Body of pancreas (tissue), 4 donors: ENCODE measurements at regions not wholly inside any gene's neighbourhood (a gene's known extent, or its start where the extent isn't known, plus 50 kb on each side); places are given as distances from the start of the nearest gene placed in this dataset. TPM values are rescaled to one million over a fixed set of nuclear protein-coding genes. Genes with fewer than 3 reads are reported as not detected.
"Not testable (repeated sequence)": the region's sequence is repeated elsewhere in the genome, so short reads cannot be mapped to it uniquely, and the experiment has no call there.

Experiments used
- ATAC-seq: fragments of 150-250 bp; one replicate; pipeline ENCODE4 v1.9.1; 2016
- DNase-seq, 4 donors: peaks; one replicate each; pipeline ENCODE4 v3.0.0-alpha.2; 2019
- H3K27ac ChIP-seq, 4 donors: fragments of 200-600 bp; sonication (generic); 1 replicate in 3 of 4; 2 replicates in 1 of 4; pipeline versions ENCODE4 v1.5.1 to v1.6.1; 2016 to 2019; ENCODE audit warnings: mild to moderate bottlenecking in 1 of 4, mixed read lengths in 1 of 4, moderate library complexity in 1 of 4
- H3K27me3 ChIP-seq, 2 donors: fragments of 200-600 bp; sonication (generic); one replicate each; pipeline ENCODE4 v1.6.0; 2016; ENCODE audit warnings: mild to moderate bottlenecking in 1 of 2
- H3K36me3 ChIP-seq, 2 donors: fragments of 200-600 bp; sonication (generic); replicated peaks in 1 of 2; 2 replicates each; pipeline ENCODE4 v1.5.1; 2016; ENCODE audit warnings: low read depth in 2 of 2; ENCODE audit not compliant: insufficient read depth in 1 of 2
- H3K4me1 ChIP-seq: fragments of 200-600 bp; sonication (generic); one replicate; pipeline ENCODE4 v1.6.0; 2016
- H3K4me3 ChIP-seq, 2 donors: fragments of 200-600 bp; sonication (generic); 1 replicate in 1 of 2; 2 replicates in 1 of 2; pipeline ENCODE4 v1.5.1; 2016 to 2019
- H3K9me3 ChIP-seq, 3 donors: fragments of 200-600 bp; sonication (generic); 1 replicate in 2 of 3; 2 replicates in 1 of 3; pipeline ENCODE4 v1.5.1; 2016
- POLR2A ChIP-seq, 3 donors: fragments of 450-650 bp; IDR thresholded peaks; one replicate each; pipeline ENCODE4 v1.6.1; 2016; ENCODE audit warnings: antibody characterized with exemption in 3 of 3, mild to moderate bottlenecking in 2 of 3
- WGBS, 2 donors: methylation state at CpG; one replicate each; pipeline ENCODE4 v1.1.5; 2017; 5-methylcytosine and 5-hydroxymethylcytosine counted together
- intact Hi-C: fragments of 100-400 bp; cut with DNase I; formaldehyde crosslinking; loops from one replicate; pipeline ENCODE4 v1.15.1; 2023
- small RNA-seq: library from RNA; depleted of rRNA; stranded (forward); fragments of <200 nt; gene quantifications from one replicate; pipeline ENCODE3, GENCODE V24; 2016
- TF ChIP-seq, protein P1 (sequence below), 7 experiments: fragments of 450-650 bp in 4 of 7; fragments of 200-600 bp in 3 of 7; sonication (generic) in 3 of 7; IDR thresholded peaks; one replicate each; pipeline ENCODE4 v1.5.1; 2016 to 2019; ENCODE audit warnings: antibody characterized with exemption in 7 of 7

DNA sequence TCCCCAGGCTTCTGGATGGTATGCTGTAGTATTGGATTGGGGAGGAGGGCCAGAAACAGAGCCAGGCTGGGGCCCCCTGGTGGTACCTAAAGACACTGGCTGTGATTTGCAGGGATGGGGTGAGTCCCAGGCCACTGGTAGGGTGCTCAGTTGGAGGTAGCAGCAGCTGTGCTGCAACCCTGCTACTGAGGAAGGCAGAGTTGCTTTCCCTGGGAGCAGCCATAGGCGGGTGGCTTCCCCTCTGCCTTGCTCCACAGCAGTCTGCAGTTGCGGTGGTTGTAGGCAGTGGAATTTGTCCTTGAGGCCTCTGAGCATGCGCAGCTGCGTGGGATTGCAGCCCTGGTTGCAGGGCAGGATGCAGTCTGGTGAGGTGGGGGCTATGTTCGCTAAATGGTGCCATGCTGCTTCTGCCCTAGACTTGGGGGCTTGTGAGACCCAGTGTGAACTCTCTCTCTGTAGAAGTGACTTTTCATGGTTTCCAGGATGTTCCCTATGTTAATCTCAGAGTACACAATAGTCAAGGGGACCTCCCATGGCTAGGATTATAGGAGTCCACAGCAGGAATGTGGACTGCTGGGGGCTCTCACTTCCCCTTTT lies 443.5 kb downstream of the XIRP2 start:
- WGBS, 2 donors: 64 to 71% methylated on average over 1 to 5 of the region's 5 CpGs
- Histone ChIP-seq H3K36me3 (no peaks in the 10 kb centered on the region), H3K9me3 (no peaks in the 10 kb centered on the region), H3K4me1 (no peaks in the 10 kb centered on the region), H3K4me3 (no peak overlapping the region), H3K27me3 (no peaks in the 10 kb centered on the region), H3K27ac (no peak overlapping the region)
- intact Hi-C loops: no loop called here
- TF ChIP-seq, protein P1, sequence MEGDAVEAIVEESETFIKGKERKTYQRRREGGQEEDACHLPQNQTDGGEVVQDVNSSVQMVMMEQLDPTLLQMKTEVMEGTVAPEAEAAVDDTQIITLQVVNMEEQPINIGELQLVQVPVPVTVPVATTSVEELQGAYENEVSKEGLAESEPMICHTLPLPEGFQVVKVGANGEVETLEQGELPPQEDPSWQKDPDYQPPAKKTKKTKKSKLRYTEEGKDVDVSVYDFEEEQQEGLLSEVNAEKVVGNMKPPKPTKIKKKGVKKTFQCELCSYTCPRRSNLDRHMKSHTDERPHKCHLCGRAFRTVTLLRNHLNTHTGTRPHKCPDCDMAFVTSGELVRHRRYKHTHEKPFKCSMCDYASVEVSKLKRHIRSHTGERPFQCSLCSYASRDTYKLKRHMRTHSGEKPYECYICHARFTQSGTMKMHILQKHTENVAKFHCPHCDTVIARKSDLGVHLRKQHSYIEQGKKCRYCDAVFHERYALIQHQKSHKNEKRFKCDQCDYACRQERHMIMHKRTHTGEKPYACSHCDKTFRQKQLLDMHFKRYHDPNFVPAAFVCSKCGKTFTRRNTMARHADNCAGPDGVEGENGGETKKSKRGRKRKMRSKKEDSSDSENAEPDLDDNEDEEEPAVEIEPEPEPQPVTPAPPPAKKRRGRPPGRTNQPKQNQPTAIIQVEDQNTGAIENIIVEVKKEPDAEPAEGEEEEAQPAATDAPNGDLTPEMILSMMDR (IDR thresholded peaks at IDR 0.05): no peak
- TF ChIP-seq POLR2A (IDR thresholded peaks at IDR 0.05): no peak
- ATAC-seq (no peak), DNase-seq (peak in 1 of 4 donors; percentile 14)

DNA sequence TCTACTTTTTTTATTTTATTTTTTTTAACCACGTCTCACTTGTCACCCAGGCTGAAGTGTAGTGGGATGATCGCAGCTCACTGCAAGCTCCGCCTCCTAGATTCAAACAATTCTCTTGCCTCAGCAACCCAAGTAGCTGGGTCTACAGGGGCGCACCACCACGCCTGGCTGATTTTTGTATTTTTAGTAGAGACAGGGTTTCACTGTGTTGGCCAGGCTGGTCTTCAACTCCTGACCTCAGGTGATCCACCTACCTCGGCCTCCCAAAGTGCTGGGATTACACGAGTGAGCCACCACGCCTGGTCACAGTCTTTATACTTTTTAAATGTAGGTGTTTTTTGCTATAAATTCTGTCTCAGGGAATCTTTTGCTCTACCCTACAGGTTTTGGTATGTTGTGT lies 440.5 kb downstream of the XIRP2 start:
- H3K4me1 ChIP-seq, H3K27me3 ChIP-seq, DNase-seq, H3K36me3 ChIP-seq, intact Hi-C loops, H3K4me3 ChIP-seq, H3K9me3 ChIP-seq, ATAC-seq, H3K27ac ChIP-seq: not testable (repeated sequence)
- 91 to 92% methylated on average over 8 of the region's 8 CpGs for WGBS, 2 donors

DNA sequence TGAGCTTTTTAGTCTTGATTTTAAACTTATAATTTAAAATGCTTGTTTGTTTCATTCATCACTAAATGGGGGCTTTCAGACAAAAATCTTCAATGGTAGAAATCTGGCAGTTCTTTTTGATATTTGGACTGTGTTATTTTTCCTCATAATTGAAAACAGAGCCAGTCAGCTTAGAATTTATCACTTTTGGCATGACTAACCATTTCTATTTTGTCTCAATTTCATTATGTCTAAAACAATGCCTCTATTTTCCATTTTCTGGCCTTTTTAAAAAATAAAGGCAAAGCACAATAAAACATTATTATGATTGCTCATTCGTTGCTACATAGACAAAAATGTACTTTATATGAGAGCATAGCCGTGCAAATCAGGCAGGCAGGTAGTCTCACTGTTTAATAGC lies 434.5 kb downstream of the XIRP2 start:
- intact Hi-C loops: no loop called here
- no peak for TF ChIP-seq POLR2A (IDR thresholded peaks at IDR 0.05)
- TF ChIP-seq, protein P1 (IDR thresholded peaks at IDR 0.05): no peak
- no peak for DNase-seq
- H3K4me1 ChIP-seq: no peaks in the 10 kb centered on the region
- WGBS, 2 donors: 62 to 63% methylated on average over 2 of the region's 2 CpGs
- no peak overlapping the region for H3K27ac ChIP-seq
- ATAC-seq: no peak
- no peak overlapping the region for H3K4me3 ChIP-seq
- no peaks in the 10 kb centered on the region for H3K36me3 ChIP-seq
- no peaks in the 10 kb centered on the region for H3K27me3 ChIP-seq
- no peaks in the 10 kb centered on the region for H3K9me3 ChIP-seq

DNA sequence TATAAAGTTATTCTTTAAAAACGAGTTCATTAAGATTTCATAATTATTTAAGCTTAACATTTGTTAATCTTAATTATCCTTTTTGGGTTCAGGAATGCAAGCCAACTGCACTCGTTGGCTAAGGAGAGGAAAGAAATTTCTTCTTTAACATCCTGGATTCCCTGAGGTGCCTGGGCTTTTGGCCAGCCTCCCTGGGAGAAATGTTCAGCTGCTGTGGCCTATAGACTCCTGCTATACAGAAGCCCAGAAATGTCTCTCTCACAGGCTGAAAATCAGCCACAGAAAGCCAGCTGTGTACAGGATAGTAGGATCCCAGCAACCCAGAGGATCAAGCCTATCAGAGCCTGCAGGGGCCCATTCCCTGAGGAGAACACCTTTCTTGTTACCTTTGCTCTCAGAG lies 430.3 kb downstream of the XIRP2 start:
- Histone ChIP-seq H3K4me3 (no peak overlapping the region), H3K9me3 (no peaks in the 10 kb centered on the region), H3K27me3 (no peaks in the 10 kb centered on the region), H3K4me1 (no peaks in the 10 kb centered on the region), H3K36me3 (no peaks in the 10 kb centered on the region), H3K27ac (no peak overlapping the region)
- ATAC-seq (no peak), DNase-seq (no peak)
- WGBS, 2 donors: 48 to 59% methylated on average over 2 of the region's 2 CpGs
- TF ChIP-seq POLR2A (IDR thresholded peaks at IDR 0.05): no peak
- TF ChIP-seq, protein P1 (IDR thresholded peaks at IDR 0.05): no peak
- intact Hi-C loops: no loop called here

DNA sequence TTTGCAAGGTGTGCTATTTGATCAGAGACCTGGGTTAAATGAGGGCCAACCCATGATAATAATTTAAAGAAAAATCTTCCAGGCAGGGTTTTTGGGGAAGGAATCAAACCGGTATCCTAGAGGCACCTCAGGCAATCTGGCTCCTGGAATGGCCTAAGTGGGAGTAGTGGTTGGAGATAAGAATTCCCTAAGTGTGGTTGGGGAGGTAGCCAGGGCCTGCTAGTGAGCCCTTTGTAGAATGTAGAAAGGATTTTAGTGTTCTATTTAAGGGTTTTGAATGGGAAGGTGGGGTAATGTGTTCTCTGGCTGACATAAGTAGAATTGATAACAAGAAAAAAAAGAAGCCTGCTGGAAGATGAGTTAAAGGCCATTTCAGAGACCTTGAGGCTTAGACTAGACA lies 422.2 kb downstream of the XIRP2 start:
- no peak for TF ChIP-seq POLR2A (IDR thresholded peaks at IDR 0.05)
- TF ChIP-seq, protein P1 (IDR thresholded peaks at IDR 0.05): no peak
- no peaks in the 10 kb centered on the region for H3K4me1 ChIP-seq
- ATAC-seq: no peak
- no peak overlapping the region for H3K27ac ChIP-seq
- no peaks in the 10 kb centered on the region for H3K9me3 ChIP-seq
- intact Hi-C loops: no loop called here
- H3K4me3 ChIP-seq: no peak overlapping the region
- no peaks in the 10 kb centered on the region for H3K36me3 ChIP-seq
- no peak for DNase-seq
- 70 to 74% methylated on average over 1 of the region's 1 CpG for WGBS, 2 donors
- no peaks in the 10 kb centered on the region for H3K27me3 ChIP-seq

Small RNAs in the stretch of these regions (small RNA-seq; reads per million reads assigned to genes)
- not detected for gene RNU7-148P
